Osteoblast (primary cell): ENCODE measurements at regions not wholly inside any gene's neighbourhood (a gene's known extent, or its start where the extent isn't known, plus 50 kb on each side); places are given as distances from the start of the nearest gene placed in this dataset.

Source experiments
- DNase-seq: peaks from one replicate; pipeline ENCODE4 v3.0.0; 2011; ENCODE audit warnings: low spot score, mixed read lengths; ENCODE audit not compliant: insufficient read length; ENCODE audit errors: missing footprints
- H2AFZ ChIP-seq: 2 replicates; pipeline ENCODE4 v1.6.0; 2011; ENCODE audit warnings: mild to moderate bottlenecking, low read length
- H3K27ac ChIP-seq: 2 replicates; pipeline ENCODE4 v1.5.1; 2011; ENCODE audit warnings: mild to moderate bottlenecking, low read depth, low read length, moderate library complexity
- H3K27me3 ChIP-seq: 2 replicates; pipeline ENCODE4 v1.6.0; 2012; ENCODE audit warnings: mild to moderate bottlenecking, control low read depth, inconsistent platforms, low read length, moderate library complexity; ENCODE audit not compliant: insufficient read depth
- H3K36me3 ChIP-seq: 2 replicates; pipeline ENCODE4 v1.5.1; 2011; ENCODE audit warnings: mild to moderate bottlenecking, low read length, control low read depth, moderate library complexity; ENCODE audit not compliant: insufficient read depth
- H3K4me1 ChIP-seq: 2 replicates; pipeline ENCODE4 v1.5.1; 2011; ENCODE audit warnings: mild to moderate bottlenecking, low read length, control low read depth, moderate library complexity; ENCODE audit not compliant: insufficient read depth
- H3K4me2 ChIP-seq: 2 replicates; pipeline ENCODE4 v1.6.0; 2011; ENCODE audit warnings: mild to moderate bottlenecking, low read length; ENCODE audit not compliant: insufficient read depth
- H3K4me3 ChIP-seq: fragments of 200-600 bp; sonication (generic); 3 replicates; pipeline ENCODE4 v1.5.1; 2012; ENCODE audit warnings: mild to moderate bottlenecking, low read length, inconsistent platforms; ENCODE audit not compliant: insufficient read depth
- H3K79me2 ChIP-seq: 2 replicates; pipeline ENCODE4 v1.6.0; 2012; ENCODE audit warnings: mild to moderate bottlenecking, low read length, control low read depth, inconsistent platforms; ENCODE audit not compliant: insufficient read depth
- H3K9me3 ChIP-seq: 2 replicates; pipeline ENCODE4 v1.5.1; 2011; ENCODE audit warnings: low read depth, low read length, control low read depth
- H4K20me1 ChIP-seq: 2 replicates; pipeline ENCODE4 v1.6.0; 2012; ENCODE audit warnings: mild to moderate bottlenecking, low read length, control low read depth; ENCODE audit not compliant: insufficient read depth
- CTCF ChIP-seq: IDR thresholded peaks from 2 replicates; pipeline ENCODE4 v1.5.1; 2011; ENCODE audit warnings: mild to moderate bottlenecking, low read depth, low read length, moderate library complexity; ENCODE audit errors: extremely low read depth

- Histone ChIP-seq H3K27ac (no peak overlapping the region), H3K79me2 (no peaks in the 10 kb centered on the region), H3K4me1 (no peaks in the 10 kb centered on the region), H3K4me2 (no peak overlapping the region), H2AFZ (no peak overlapping the region), H3K36me3 (no peaks in the 10 kb centered on the region), H3K4me3 (no peak overlapping the region), H3K27me3 (no peaks in the 10 kb centered on the region), H4K20me1 (no peaks in the 10 kb centered on the region), H3K9me3 (no peaks in the 10 kb centered on the region)
- no peak for TF ChIP-seq CTCF
- DNase-seq: no peak
Observed at GRCh38 chr22:47690586-47690985, 928.1 kb downstream of the TBC1D22A start.

GRCh38 chr22:47690166-47690565, 927.7 kb downstream of the TBC1D22A start:
- H2AFZ ChIP-seq: no peak overlapping the region
- no peak overlapping the region for H3K4me2 ChIP-seq
- H3K4me3 ChIP-seq: no peak overlapping the region
- no peak overlapping the region for H3K27ac ChIP-seq
- H4K20me1 ChIP-seq: no peaks in the 10 kb centered on the region
- H3K36me3 ChIP-seq: no peaks in the 10 kb centered on the region
- no peak for DNase-seq
- no peaks in the 10 kb centered on the region for H3K27me3 ChIP-seq
- H3K4me1 ChIP-seq: no peaks in the 10 kb centered on the region
- H3K79me2 ChIP-seq: no peaks in the 10 kb centered on the region
- H3K9me3 ChIP-seq: no peaks in the 10 kb centered on the region
- no peak for TF ChIP-seq CTCF

- no peak overlapping the region for H2AFZ ChIP-seq
- no peak for TF ChIP-seq CTCF
- no peak for DNase-seq
- H3K36me3 ChIP-seq: no peaks in the 10 kb centered on the region
- H3K27me3 ChIP-seq: no peaks in the 10 kb centered on the region
- H3K4me2 ChIP-seq: no peak overlapping the region
- H3K9me3 ChIP-seq: no peaks in the 10 kb centered on the region
- no peaks in the 10 kb centered on the region for H4K20me1 ChIP-seq
- no peaks in the 10 kb centered on the region for H3K79me2 ChIP-seq
- H3K4me3 ChIP-seq: no peak overlapping the region
- no peaks in the 10 kb centered on the region for H3K4me1 ChIP-seq
- no peak overlapping the region for H3K27ac ChIP-seq
Observed at GRCh38 chr22:47687776-47688175, 925.3 kb downstream of the TBC1D22A start.

GRCh38 chr22:47687346-47687655, 924.9 kb downstream of the TBC1D22A start:
- no peak overlapping the region for H3K4me3 ChIP-seq
- H3K79me2 ChIP-seq: no peaks in the 10 kb centered on the region
- H2AFZ ChIP-seq: no peak overlapping the region
- H4K20me1 ChIP-seq: no peaks in the 10 kb centered on the region
- no peak for DNase-seq
- H3K27ac ChIP-seq: no peak overlapping the region
- no peak for TF ChIP-seq CTCF
- no peaks in the 10 kb centered on the region for H3K36me3 ChIP-seq
- no peaks in the 10 kb centered on the region for H3K4me1 ChIP-seq
- H3K27me3 ChIP-seq: no peaks in the 10 kb centered on the region
- H3K4me2 ChIP-seq: no peak overlapping the region
- H3K9me3 ChIP-seq: no peaks in the 10 kb centered on the region
